ENCODE measurements at regions not wholly inside any gene's neighbourhood (a gene's known extent, or its start where the extent isn't known, plus 50 kb on each side); places are given as distances from the start of the nearest gene placed in this dataset.

GRCh38 chr6:90424580-90424979, 127.9 kb upstream of the BACH2 start:
- H3K27ac ChIP-seq (ENCODE audit: low read depth) = no peak overlapping the region
- no peaks in the 10 kb centered on the region for H3K27me3 ChIP-seq (ENCODE audit: insufficient read depth)
- no peaks in the 10 kb centered on the region for H3K4me1 Mint-ChIP-seq
- H3K4me2 ChIP-seq = no peak overlapping the region
- H3K4me3 ChIP-seq = no peak overlapping the region
- no peaks in the 10 kb centered on the region for H3K4me1 ChIP-seq (ENCODE audit: insufficient read depth)
- TF ChIP-seq ZNF462 (CRISPR knock-in tag; IDR thresholded peaks at IDR 0.05) (no peak), CTCF (conservative IDR thresholded peaks at IDR 0.05; ENCODE audit: low read depth in 2 of 2) (no peak), ZNF331 (CRISPR knock-in tag; IDR thresholded peaks at IDR 0.05; ENCODE audit: low read depth) (no peak), NANOG (IDR thresholded peaks at IDR 0.05; ENCODE audit: borderline replicate concordance) (no peak), REST (IDR thresholded peaks at IDR 0.05; ENCODE audit: unreplicated experiment) (no peak), POLR2AphosphoS5 (IDR thresholded peaks at IDR 0.05; ENCODE audit: low read depth) (no peak), CREB1 (CRISPR knock-in tag; IDR thresholded peaks at IDR 0.05; ENCODE audit: low read depth) (no peak), JUNB (IDR thresholded peaks at IDR 0.05; ENCODE audit: unreplicated experiment) (no peak), STAT1 (IDR thresholded peaks at IDR 0.05; ENCODE audit: unreplicated experiment) (no peak), EZH2 (IDR thresholded peaks at IDR 0.05; ENCODE audit: low read depth, unreplicated experiment) (no peak)
- H4K20me1 ChIP-seq (replicated peaks; ENCODE audit: insufficient read depth) = no peaks in the 10 kb centered on the region
- peaks cover 3% of the 10 kb centered on the region; the same call in 2 of the 3 replicates for H3K36me3 Mint-ChIP-seq (ENCODE audit: low read depth)
- DNase-seq (ENCODE audit: low spot score) (no peak), ATAC-seq (no peak)
- no peaks in the 10 kb centered on the region for H3K27me3 Mint-ChIP-seq (ENCODE audit: insufficient read depth, low read depth, poor library complexity)
- no peaks in the 10 kb centered on the region for H3K79me2 ChIP-seq (replicated peaks; ENCODE audit: insufficient read depth)
- no peaks in the 10 kb centered on the region for H3K9me2 ChIP-seq (ENCODE audit: insufficient read depth)
- no peaks in the 10 kb centered on the region for H3F3A ChIP-seq (replicated peaks; ENCODE audit: low read depth)
- peaks cover 14% of the 10 kb centered on the region; the same call in 2 of the 3 replicates for H3K9me3 Mint-ChIP-seq
- no peak overlapping the region for H3K4me3 Mint-ChIP-seq
- H2AFZ ChIP-seq = no peak overlapping the region
- peaks cover 4% of the 10 kb centered on the region; the same call in 1 of the 2 replicates for H3K36me3 ChIP-seq (ENCODE audit: insufficient read depth)
- no peak overlapping the region for H3K27ac Mint-ChIP-seq
